NT2/D1 (cell line): ENCODE measurements at regions not wholly inside any gene's neighbourhood (a gene's known extent, or its start where the extent isn't known, plus 50 kb on each side); places are given as distances from the start of the nearest gene placed in this dataset.

Experiments
- YY1 ChIP-seq: IDR thresholded peaks from 2 replicates; pipeline ENCODE4 v1.6.1; 2011; ENCODE audit not compliant: insufficient read length, insufficient read depth
- ZNF274 ChIP-seq: IDR thresholded peaks from 2 replicates; pipeline ENCODE4 v1.6.1; 2011; ENCODE audit warnings: mild to moderate bottlenecking, low read depth, low read length

GRCh38 chr14:104502060-104502459, 77.5 kb upstream of the C14orf180 start:
- no peak for TF ChIP-seq ZNF274
- no peak for TF ChIP-seq YY1
